DMS114 treated with DMSO at 0.1 percent for 48 hours (cell line): ENCODE measurements at regions not wholly inside any gene's neighbourhood (a gene's known extent, or its start where the extent isn't known, plus 50 kb on each side); places are given as distances from the start of the nearest gene placed in this dataset.
"Not testable (repeated sequence)": the region's sequence is repeated elsewhere in the genome, so short reads cannot be mapped to it uniquely, and the experiment has no call there.

ENCODE experiments used
- DNase-seq: peaks from one replicate; lab custom pipeline; 2025; ENCODE audit not compliant: unreplicated experiment; lab: John Stamatoyannopoulos, UW

DNA sequence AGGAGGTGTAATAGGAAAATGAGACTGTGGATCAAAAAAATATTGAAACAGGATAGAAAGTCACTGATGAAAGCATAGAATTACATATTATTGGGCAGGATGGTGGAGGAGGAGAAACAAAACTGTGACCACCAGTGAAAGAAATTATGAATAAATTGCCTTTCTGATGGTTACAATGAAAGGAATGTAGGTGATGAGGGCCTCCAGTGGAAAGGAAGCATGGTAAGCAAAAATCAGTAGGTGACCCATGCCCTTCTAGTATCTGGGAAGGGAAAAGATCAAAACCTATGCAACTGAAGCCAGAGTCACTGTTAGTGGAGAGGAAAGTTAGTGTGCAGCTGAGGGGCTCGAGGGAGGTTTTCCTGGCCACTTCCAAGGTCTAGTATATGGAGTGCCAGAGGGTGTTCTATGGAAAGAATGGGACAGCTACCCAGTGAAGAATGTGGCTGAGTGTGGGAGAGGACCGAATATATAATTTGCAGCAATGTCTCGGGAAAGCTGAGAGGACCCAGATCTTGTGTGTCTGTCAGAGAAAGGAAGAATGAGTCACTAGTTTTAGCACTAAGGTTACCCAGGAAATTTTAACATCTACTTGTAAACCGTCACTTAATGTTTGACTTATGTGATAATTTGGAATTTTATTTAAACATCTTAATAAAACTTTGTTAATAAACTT, 146.2 kb downstream of the NFKBIZ start:
- no peak for DNase-seq

DNA sequence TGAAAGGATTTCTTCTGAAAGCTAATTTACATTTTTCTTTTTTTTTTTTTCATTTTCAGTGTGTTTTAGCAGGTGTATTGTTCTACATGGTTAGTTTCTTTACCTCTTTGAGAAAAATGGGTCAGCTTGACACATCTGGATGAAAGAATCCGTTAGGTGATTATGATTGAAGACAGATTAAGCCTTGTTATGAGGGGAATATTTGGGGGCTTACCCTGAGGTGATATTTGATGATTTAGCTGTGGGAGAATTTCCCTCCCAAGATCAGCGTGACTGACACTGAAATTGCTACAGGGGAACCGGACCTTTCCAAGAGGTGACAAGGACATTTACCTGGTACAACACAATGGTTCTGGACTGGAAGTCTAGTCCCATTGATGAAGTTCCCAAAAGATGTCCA, 147.5 kb downstream of the NFKBIZ start:
- DNase-seq, result no peak

DNA sequence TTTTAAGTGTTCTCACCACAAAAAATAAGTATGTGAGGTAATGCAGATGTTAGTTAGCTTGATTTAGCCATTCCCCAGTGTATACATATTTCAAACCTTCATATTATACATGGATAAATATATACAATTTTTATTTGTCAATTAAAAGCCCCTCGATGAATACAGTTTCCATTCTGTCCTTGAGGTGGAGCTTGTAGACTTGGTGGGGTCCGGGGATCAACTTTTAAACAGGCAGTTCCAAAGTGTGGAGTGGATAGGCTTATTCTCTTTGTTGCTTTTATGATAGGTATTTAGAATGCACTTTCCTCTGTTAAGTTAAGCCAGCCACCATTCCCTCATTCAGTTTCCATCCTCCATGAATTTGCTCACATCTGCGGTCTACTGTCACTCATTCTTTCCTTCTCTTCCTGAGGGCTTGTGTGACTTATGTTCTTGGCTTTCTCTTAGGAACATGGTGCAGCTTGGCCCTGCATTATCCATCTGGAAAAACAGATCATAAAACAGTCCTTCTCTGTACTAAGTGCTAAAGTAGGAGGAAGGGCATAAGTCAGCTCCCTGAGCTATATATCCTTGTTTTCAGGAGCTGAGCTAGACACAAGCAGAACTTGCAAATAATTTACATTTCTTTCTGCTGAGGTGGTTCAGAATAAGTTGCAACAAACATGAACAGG, 149.1 kb downstream of the NFKBIZ start:
- no peak for DNase-seq

DNA sequence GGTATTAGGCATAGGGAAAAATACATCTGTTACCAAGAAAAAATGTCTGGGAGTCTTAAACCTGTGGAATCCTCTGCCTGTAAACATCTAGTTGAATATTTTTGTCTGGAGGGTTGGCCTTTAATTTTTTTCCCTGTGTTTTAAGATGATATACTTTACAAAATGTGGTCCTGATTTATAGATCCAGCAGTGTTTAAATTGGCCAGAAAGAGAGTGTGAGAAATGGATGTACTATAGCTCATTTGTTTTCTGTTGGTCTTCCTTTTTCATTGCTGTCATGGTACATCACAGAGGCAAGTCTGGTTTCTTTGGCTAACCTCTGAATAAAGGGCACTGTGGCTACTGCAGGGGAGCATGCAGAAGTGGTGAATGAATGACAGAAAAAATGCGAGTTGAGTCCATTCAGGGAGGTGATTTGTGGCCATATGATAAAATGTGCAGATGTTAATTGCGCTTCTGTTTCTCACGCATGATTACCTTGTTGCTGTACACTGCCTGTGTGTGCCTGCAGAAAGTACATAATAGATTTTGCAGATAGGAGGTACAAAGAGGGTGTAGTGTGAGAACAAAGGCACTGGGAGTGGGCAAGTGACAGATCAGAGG, 150.0 kb downstream of the NFKBIZ start:
- DNase-seq, result no peak

DNA sequence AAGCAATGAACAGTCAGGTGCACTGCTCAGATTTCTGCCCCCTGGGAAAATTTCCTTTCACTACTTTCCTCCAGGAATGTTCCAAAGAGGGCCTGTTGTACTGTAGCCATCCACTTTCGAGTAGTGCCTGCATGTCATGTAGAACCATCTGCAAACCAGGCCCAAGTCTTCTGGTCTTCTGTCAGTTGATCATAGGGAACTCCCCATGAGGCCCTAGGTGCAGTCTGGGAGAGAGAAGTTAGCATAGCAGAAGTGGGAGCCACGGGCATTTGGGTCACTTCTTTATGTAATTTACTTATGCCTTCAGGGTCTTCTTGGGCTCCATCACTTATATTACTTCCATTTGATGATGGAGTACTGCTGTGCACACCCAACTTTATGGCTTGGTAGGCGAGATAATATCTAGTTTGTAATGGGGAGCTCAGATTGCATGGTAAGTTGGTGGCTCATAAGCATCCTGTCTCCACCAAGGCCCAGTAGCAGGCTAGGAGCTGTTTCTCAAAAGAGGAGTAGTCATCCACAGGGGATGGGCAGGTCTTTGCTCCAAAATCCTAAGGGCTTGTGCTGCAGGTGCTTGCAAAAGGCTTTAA, 151.4 kb downstream of the NFKBIZ start:
- DNase-seq, result no peak

DNA sequence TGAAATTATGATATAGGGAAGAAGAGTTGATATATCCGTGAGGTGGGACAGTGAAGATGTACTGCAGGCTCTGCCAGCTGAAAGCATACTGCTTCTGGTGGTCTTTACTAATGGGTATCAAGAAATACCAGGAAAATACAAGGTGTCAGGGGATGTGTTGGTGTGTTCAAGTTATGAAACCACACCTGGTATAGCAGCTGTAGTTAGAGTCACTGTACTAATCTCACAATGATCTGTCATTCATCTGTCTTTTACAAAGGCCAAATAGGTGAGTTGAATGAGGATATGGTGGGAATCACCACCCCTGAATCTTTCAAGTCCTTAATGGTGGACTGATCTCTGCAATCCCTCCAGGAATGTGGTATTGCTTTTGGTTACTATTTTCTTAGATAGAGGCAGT, 152.7 kb downstream of the NFKBIZ start:
- no peak for DNase-seq

DNA sequence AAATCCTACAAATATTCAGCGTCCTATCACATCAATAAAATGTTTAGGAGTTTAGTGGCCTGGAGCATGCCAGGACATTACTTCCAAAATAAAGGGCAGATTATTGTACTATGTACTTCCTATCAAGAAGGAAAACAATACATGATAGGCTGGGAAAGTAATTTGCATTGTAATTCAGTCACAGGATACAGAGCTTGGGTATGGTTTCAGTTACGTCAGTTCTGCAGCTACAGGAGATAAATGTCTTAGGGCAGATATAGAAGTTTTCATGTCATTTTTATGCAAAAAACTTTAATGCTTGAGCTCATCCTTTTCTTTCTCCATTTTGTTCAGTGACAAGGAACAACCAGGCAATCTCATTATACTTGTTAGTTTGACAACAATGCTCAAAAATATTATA, 155.2 kb downstream of the NFKBIZ start:
- no peak for DNase-seq

GRCh38 chr3:102005551-102005950, 156.2 kb downstream of the NFKBIZ start:
- no peak for DNase-seq

- no peak for DNase-seq
These were observed 157.6 kb downstream of the NFKBIZ start for GRCh38 chr3:102006812-102007485.

DNA sequence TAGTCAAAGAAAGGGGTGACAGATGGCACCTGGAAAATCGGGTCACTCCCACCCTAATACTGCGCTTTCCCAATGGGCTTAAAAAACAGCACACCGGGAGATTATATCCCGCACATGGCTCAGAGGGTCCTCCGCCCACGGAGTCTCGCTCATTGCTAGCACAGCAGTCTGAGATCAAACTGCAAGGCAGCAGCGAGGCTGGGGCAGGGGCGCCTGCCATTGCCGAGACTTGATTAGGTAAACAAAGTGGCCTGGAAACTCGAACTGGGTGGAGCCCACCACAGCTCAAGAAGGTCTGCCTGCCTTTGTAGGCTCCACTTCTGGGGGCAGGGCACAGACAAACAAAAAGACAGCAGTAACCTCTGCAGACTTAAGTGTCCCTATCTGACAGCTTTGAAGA, 159.1 kb downstream of the NFKBIZ start:
- DNase-seq, result not testable (repeated sequence)

DNA sequence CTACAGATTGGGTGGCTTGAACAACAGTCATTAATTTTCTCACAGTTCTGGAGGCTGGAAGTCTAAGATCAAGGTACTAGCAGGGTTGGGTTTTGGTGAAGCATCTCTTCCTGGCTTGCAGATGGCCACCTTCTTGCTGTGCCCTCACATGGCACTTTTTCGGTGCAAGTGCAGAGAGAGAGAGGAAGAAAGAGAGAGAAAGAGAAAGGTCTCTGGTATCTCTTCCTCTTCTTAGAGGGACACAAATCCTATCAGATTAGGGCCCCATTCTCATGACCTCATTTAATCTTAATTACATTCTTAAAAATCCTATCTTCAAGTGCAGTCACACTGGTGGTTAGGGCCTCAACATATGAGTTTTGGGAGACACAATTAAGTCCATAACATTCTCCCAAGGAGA, 167.1 kb downstream of the NFKBIZ start:
- no peak for DNase-seq

DNA sequence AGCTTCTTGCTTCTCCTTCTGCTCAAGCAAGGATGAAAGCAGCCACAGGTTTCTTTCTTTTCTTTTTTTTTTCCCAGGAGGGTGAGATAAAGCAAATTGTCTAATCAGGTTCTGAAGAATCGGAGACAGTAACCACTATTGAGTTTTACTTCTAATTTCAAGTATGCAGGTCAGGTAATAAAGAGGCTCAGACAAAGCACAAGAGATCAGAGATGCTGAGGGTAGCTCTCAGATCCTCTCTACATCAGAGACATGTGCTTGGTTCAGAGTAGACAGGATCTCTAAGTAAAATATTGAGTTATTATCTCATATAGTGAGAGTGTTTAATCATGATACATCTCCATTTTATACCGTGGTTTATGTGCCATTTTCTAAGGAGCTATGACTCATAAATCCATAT, 168.5 kb downstream of the NFKBIZ start:
- no peak for DNase-seq

DNA sequence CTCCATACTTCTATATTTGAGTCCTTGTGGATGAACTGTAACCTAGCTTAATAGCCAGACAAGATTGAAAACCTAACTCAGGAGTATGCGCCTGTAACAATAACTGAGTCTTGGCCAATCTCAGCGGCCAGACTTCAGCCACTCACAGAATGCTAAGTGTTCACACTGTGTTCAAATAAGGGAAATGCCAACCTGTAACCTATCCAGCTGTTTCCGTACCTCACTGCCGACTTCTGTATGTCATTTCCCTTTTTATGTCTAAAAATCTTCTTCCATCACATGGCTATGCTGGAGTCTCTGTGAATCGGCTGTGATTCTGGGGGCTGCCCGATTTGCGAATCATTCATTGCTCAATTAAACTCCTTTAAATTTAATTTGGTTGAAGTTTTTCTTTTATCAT, 169.2 kb downstream of the NFKBIZ start:
- DNase-seq, result no peak

DNA sequence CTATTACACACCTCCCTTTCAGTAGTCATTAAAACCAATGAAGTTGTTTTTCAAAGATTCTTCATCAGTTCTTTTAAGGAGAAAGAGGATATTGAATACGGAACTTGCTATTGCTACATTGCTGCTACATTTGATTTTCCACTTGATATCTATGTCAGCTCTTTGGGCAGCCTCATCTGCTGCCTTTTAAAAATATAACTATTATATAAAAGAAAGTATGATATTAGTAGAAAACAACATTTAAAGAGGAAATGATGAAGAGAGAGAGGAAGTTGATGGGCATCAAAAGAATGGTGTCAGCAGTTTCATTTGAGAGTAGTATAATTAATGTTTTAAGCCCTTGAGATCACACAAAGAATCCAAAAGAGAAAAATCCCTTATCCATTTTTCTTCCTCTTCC, 171.4 kb downstream of the NFKBIZ start:
- DNase-seq, result no peak

DNA sequence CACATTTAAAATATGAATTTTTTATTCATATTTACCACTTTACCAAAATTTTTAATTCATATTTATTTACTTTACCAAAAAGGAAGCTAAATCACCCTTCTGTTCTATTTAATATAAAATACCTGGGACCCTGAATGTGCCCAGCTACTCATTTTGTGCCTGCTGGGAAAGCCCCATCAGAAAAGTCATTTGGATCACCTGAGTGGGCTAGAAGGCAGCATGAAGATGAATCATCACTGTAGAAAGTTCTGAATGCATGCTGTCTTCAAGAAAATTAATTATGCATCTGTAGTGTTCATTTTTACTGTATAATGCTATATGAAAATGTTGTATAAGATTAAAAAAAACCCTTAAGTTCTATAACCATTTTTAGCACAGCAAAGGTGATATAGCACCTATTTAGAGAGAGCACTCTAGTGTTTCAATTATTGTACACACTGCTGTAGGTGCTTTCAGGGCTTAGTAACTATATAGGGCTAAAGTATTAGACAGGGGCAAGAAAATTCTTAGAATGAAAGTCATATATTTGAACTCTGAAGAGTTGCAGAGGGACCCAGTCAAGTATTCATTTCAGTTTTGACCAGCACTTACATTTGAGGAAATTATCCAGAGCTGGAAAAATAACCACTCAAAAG, 175.1 kb downstream of the NFKBIZ start:
- no peak for DNase-seq

DNA sequence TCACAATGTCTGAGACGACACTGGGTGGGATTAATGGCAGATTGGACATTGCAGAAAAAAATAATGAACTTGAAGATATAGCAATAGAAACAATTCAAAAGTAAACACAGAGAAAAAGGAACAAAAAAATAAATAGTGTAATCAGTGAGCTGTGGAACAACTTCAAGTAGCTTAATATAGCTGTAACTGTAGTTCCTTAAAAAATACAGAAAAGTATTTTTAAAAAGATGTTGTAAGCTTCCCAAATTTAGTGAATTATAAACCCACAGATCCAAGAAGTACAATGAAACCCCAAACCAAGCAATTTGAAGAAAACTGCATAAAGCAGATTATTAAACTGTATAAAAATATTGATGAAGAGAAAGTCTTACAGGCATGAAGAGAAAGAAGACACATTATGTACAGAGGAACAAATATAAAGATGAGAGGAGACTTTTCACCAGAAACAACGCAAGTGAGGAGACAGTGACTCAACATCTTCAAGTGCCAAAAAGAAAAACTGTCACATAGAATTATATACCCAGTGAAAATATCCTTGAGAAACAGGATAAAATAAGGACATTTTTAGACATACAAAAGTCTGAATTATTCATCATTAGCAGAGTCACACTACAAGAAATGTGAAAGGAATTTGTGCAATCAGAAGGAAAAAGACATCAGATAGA, 176.4 kb downstream of the NFKBIZ start:
- no peak for DNase-seq

GRCh38 chr3:102026656-102027055, 177.3 kb downstream of the NFKBIZ start:
- DNase-seq, result no peak

GRCh38 chr3:102030661-102031060, 181.3 kb downstream of the NFKBIZ start:
- DNase-seq, result no peak

DNA sequence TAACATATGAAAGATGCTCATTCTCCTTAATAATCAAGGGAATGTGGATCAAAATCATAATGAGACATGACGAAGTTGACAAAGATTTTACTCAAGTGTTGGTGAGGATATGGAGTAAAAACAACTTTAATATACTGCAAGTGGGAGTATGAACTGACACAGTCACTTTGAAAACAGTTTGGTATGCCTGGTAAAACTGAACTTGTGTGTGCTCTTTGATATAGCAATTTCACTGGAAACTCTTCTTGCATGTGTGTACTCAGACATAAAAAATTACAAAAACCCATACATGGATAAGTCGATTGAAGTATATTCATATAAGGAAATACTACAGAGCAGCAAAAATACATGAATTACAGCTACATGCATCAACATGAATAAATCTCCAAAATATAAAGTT, 182.5 kb downstream of the NFKBIZ start:
- DNase-seq, result no peak

DNA sequence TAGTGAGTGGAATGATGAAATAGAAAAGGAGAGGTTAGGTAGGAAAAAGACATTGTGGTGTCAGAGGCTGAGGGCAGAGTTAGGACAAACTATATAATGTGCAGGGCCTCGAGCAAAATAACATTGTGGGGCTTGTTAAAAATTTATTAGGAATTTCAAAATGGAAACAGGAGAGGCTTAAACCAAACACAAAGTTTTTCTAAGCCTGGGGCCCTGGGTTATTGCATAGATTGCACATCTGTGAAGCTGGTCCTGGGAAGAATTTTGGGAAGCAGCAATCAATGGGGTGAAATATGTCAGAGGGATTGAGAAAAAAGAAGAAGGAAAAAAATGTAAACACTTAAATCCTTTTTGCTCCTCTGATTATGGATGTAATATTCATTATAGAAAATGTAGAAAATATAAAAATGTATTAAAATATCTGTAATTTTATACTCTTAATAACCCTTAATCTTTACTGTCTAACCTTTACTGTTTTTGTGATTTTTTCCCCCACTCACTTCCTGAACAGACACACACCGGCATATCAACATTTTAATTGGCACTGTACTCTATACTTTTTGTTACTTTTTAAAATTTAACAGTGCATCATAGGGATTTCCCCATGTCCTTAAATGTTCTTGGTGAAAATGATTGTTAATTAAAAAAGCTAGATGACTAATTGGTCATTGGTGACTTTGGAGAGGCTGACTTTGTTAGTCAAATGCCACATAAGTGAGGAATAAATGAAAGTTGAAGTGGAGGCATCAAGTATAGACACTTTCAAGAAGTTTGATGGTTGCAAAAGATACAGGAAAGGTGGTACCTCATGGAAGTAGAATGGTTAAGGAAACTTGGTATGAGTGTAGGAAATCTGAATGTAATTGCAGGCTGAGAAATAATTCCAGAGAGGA, 183.4 kb downstream of the NFKBIZ start:
- DNase-seq, result no peak
